ENCODE measurements at regions not wholly inside any gene's neighbourhood (a gene's known extent, or its start where the extent isn't known, plus 50 kb on each side); places are given as distances from the start of the nearest gene placed in this dataset.

DNA sequence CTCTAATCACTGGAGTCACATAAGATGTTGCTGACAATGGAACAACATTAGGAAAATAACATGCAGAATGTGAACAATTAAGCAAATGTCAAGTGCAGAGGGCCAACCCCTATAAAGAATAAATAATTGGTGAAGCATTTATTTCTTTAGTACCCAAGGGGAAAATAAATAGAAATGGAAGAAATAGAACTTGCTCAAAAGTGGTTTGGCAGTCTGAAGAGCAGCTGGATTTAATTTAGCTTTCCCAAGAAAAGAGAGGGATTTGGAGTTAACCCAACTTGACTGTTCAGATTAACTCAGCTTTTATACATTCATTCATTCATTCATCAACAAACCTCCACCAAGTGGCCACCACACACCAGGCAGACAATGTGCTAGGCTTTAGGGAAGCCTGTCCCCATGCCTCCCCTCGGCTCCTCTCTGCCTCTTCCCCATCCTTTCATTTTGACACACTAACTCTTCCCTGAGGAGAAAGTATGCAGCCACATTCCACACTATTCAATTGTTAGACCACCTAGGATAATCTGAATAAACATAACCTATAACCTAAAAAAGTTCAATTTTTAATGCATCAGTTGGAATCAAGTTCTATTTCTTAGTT is 295.5 kb downstream of the AHR start:
- Mint-ChIP-seq H3K27me3 (ENCODE audit: insufficient read depth) (no peaks in the 10 kb centered on the region), H3K36me3 (ENCODE audit: low read depth) (no peaks in the 10 kb centered on the region), H3K27ac (no peak overlapping the region), H3K9me3 (no peaks in the 10 kb centered on the region), H3K4me3 (no peak overlapping the region), H3K4me1 (no peaks in the 10 kb centered on the region)
- Histone ChIP-seq H3K27me3 (ENCODE audit: control insufficient read depth, insufficient read depth, low read length, poor library complexity, severe bottlenecking) (no peaks in the 10 kb centered on the region), H3K36me3 (ENCODE audit: control insufficient read depth, insufficient read depth, low read length) (no peaks in the 10 kb centered on the region), H3K9me3 (ENCODE audit: control insufficient read depth, low read length) (no peaks in the 10 kb centered on the region), H3K4me3 (ENCODE audit: low read length) (no peak overlapping the region), H3K9ac (ENCODE audit: extremely low read depth, low read length, poor library complexity, severe bottlenecking) (no peak overlapping the region), H3K27ac (ENCODE audit: low read depth, low read length) (no peak overlapping the region), H3K4me1 (ENCODE audit: control insufficient read depth, insufficient read depth, low read length) (no peaks in the 10 kb centered on the region)
- no peak for DNase-seq
- WGBS, 2 experiments (ENCODE audit: insufficient coverage in 1 of 2, insufficient read length in 1 of 2): 85% methylated on average over 1 of the region's 1 CpG; no CpG with 5 or more reads in 1 of the 2 experiments
- TF ChIP-seq, protein P1, sequence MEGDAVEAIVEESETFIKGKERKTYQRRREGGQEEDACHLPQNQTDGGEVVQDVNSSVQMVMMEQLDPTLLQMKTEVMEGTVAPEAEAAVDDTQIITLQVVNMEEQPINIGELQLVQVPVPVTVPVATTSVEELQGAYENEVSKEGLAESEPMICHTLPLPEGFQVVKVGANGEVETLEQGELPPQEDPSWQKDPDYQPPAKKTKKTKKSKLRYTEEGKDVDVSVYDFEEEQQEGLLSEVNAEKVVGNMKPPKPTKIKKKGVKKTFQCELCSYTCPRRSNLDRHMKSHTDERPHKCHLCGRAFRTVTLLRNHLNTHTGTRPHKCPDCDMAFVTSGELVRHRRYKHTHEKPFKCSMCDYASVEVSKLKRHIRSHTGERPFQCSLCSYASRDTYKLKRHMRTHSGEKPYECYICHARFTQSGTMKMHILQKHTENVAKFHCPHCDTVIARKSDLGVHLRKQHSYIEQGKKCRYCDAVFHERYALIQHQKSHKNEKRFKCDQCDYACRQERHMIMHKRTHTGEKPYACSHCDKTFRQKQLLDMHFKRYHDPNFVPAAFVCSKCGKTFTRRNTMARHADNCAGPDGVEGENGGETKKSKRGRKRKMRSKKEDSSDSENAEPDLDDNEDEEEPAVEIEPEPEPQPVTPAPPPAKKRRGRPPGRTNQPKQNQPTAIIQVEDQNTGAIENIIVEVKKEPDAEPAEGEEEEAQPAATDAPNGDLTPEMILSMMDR (conservative IDR thresholded peaks at IDR 0.05): no peak

DNA sequence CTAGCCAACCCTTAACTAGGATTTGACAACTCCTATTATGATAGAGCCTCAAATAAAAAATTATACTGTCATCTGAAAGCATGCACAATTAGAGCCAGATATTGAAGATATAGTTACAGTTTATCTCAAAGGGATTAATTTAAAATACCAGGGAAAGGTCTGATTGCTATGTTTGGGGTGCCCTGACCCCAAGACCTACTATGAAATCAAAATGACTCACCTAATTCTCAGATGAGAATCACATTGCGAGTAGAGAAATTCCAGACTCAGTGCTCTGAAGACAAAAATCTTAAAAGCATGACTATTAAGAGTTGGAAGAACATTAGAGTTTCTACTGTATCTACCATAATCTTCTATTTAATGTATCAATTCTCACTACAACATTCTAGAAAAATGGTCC is 297.1 kb downstream of the AHR start:
- Mint-ChIP-seq H3K4me1 (no peaks in the 10 kb centered on the region), H3K36me3 (ENCODE audit: low read depth) (no peaks in the 10 kb centered on the region), H3K4me3 (no peak overlapping the region), H3K27ac (no peak overlapping the region), H3K9me3 (no peaks in the 10 kb centered on the region), H3K27me3 (ENCODE audit: insufficient read depth) (no peaks in the 10 kb centered on the region)
- TF ChIP-seq, protein P1 (conservative IDR thresholded peaks at IDR 0.05): no peak
- no peaks in the 10 kb centered on the region for H3K9me3 ChIP-seq (ENCODE audit: control insufficient read depth, low read length)
- no peaks in the 10 kb centered on the region for H3K4me1 ChIP-seq (ENCODE audit: control insufficient read depth, insufficient read depth, low read length)
- no peak overlapping the region for H3K9ac ChIP-seq (ENCODE audit: extremely low read depth, low read length, poor library complexity, severe bottlenecking)
- no peak overlapping the region for H3K27ac ChIP-seq (ENCODE audit: low read depth, low read length)
- no peaks in the 10 kb centered on the region for H3K36me3 ChIP-seq (ENCODE audit: control insufficient read depth, insufficient read depth, low read length)
- WGBS, 2 experiments (ENCODE audit: insufficient coverage in 1 of 2, insufficient read length in 1 of 2): 86% methylated on average over 1 of the region's 1 CpG; no CpG with 5 or more reads in 1 of the 2 experiments
- no peak overlapping the region for H3K4me3 ChIP-seq (ENCODE audit: low read length)
- no peak for DNase-seq
- H3K27me3 ChIP-seq (ENCODE audit: control insufficient read depth, insufficient read depth, low read length, poor library complexity, severe bottlenecking): no peaks in the 10 kb centered on the region

DNA sequence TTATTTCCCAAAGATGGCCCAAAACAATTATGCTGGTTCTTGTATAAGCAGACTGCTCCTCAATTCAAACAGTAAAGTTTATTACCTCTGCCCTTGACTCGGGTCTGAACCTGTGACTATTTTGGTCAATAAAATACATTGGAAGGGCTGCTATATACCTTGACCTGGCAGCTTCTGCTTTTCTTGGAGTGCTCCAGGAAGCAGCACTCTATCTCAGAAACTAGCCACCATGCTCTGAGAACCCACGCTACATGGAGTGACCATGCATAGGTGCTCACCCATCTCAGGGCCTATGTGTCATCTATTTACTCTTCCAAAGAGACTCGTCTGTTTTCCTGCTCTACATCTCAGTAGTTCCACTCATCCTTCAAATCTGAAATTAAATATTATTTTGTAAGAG is 299.9 kb downstream of the AHR start:
- no peaks in the 10 kb centered on the region for H3K36me3 ChIP-seq (ENCODE audit: control insufficient read depth, insufficient read depth, low read length)
- WGBS, 2 experiments (ENCODE audit: insufficient coverage in 1 of 2, insufficient read length in 1 of 2): 59 to 80% methylated on average over 1 to 3 of the region's 3 CpGs
- Mint-ChIP-seq H3K4me3 (no peak overlapping the region), H3K27me3 (ENCODE audit: insufficient read depth) (no peaks in the 10 kb centered on the region), H3K27ac (no peak overlapping the region), H3K36me3 (ENCODE audit: low read depth) (no peaks in the 10 kb centered on the region), H3K4me1 (no peaks in the 10 kb centered on the region), H3K9me3 (peaks cover 1% of the 10 kb centered on the region)
- DNase-seq: no peak
- no peaks in the 10 kb centered on the region for H3K27me3 ChIP-seq (ENCODE audit: control insufficient read depth, insufficient read depth, low read length, poor library complexity, severe bottlenecking)
- H3K9me3 ChIP-seq (ENCODE audit: control insufficient read depth, low read length): no peaks in the 10 kb centered on the region
- no peak overlapping the region for H3K27ac ChIP-seq (ENCODE audit: low read depth, low read length)
- TF ChIP-seq, protein P1 (conservative IDR thresholded peaks at IDR 0.05): no peak
- H3K4me1 ChIP-seq (ENCODE audit: control insufficient read depth, insufficient read depth, low read length): no peaks in the 10 kb centered on the region
- no peak overlapping the region for H3K4me3 ChIP-seq (ENCODE audit: low read length)
- H3K9ac ChIP-seq (ENCODE audit: extremely low read depth, low read length, poor library complexity, severe bottlenecking): no peak overlapping the region

All from endodermal cell (in vitro differentiated cells).